ENCODE measurements at regions not wholly inside any gene's neighbourhood (a gene's known extent, or its start where the extent isn't known, plus 50 kb on each side); places are given as distances from the start of the nearest gene placed in this dataset.

- TF ChIP-seq CTCF (conservative IDR thresholded peaks at IDR 0.05; ENCODE audit: low read depth, low read length) (no peak), EZH2 (IDR thresholded peaks at IDR 0.05; ENCODE audit: borderline replicate concordance, low read depth, low read length, poor library complexity, severe bottlenecking) (no peak)
Measured at GRCh38 chr2:188159484-188159883, 132.2 kb upstream of the GULP1 start.

All from A673 (cell line).